Spleen (tissue), 7 donors: ENCODE measurements at regions not wholly inside any gene's neighbourhood (a gene's known extent, or its start where the extent isn't known, plus 50 kb on each side); places are given as distances from the start of the nearest gene placed in this dataset.

ENCODE experiments used
- CTCF ChIP-seq, 11 experiments: fragments of 200-600 bp in 7 of 11; fragments of 450-650 bp in 4 of 11; sonication (generic) in 4 of 11; IDR thresholded peaks in 8 of 11; conservative IDR thresholded peaks in 3 of 11; 1 replicate in 7 of 11; 2 replicates in 4 of 11; pipeline versions ENCODE4 v1.4.0 to v1.8.0; 2016 to 2021; ENCODE audit warnings: antibody characterized with exemption in 11 of 11, inconsistent platforms in 4 of 11, mild to moderate bottlenecking in 1 of 11
- POLR2A ChIP-seq, 3 donors: fragments of 450-650 bp; IDR thresholded peaks; one replicate each; pipeline ENCODE4 v1.5.1; 2017; ENCODE audit warnings: antibody characterized with exemption in 3 of 3, mild to moderate bottlenecking in 1 of 3
- POLR2AphosphoS5 ChIP-seq, 3 donors: sonication (generic); formaldehyde crosslinking; IDR thresholded peaks; one replicate each; pipeline ENCODE4 v1.5.1; 2017; ENCODE audit warnings: antibody characterized with exemption in 3 of 3
- donor health status: DM: no; HTN: no; CAD: no; lungs with moderate emphysema.
- donor health status: DM: no; HTN: no; CAD: no.
- donor health status: DM: no; HTN: no; CAD: no.

GRCh38 chr9:23321049-23321448 lies 505.0 kb downstream of the ELAVL2 start:
- TF ChIP-seq POLR2AphosphoS5 (IDR thresholded peaks at IDR 0.05) = no peak
- TF ChIP-seq CTCF (IDR thresholded peaks at IDR 0.05 in 8 of 11, conservative IDR thresholded peaks at IDR 0.05 in 3 of 11) = no peak
- TF ChIP-seq POLR2A (IDR thresholded peaks at IDR 0.05) = no peak
